22Rv1 (cell line): ENCODE measurements at regions not wholly inside any gene's neighbourhood (a gene's known extent, or its start where the extent isn't known, plus 50 kb on each side); places are given as distances from the start of the nearest gene placed in this dataset.

ENCODE experiments used
- H3K27ac ChIP-seq: fragments of 450-650 bp; 2 replicates; pipeline ENCODE4 v1.5.1; 2017
- ZFX ChIP-seq: fragments of 450-650 bp; IDR thresholded peaks from 2 replicates; pipeline ENCODE4 v1.6.1; 2017; ENCODE audit warnings: antibody characterized with exemption, borderline replicate concordance
- TF ChIP-seq, protein P1 (sequence below): fragments of 450-650 bp; IDR thresholded peaks from 2 replicates; pipeline ENCODE4 v1.5.1; 2017; ENCODE audit warnings: mild to moderate bottlenecking

DNA sequence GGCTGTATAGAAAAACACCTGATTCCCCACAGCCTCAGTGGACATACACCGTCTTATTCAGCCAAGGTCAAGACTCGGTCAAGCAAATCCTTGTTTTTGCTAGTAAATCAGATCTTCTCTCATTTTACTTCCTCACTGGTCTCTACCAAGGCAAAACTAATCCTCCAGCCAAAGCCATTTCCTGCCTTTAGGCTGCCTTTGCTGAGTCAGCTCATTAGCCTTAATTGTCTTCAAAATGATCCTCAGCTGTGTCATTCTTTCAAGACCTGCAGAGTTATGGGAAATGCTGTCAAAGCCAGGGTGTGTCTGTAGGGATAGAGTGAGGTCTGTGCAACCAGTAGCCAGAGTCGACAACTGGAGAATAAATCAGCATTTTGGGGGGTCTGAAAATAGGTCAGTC lies 107.2 kb upstream of the FAM180A start:
- no peak overlapping the region for H3K27ac ChIP-seq

DNA sequence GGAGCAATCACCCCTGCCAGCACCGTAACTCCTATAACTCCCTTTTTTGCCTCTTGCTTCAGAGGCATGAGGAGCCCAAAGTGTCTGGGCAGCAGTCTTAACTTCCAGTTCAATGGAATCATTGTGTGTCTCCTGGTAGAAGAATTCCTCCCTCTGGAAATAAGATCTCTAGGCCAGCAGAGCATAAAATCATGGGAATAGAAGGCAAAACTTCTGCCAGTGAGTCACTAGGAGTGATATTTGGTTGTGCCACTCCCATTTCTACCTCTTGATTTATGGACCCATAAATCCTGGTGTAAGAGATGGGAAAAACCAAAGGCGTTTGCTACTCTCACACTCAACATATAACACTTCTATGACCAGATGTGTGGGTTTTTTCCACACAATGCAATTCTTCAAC lies 104.9 kb upstream of the FAM180A start:
- H3K27ac ChIP-seq, result no peak overlapping the region
- TF ChIP-seq ZFX, result no peak
- TF ChIP-seq, protein P1, sequence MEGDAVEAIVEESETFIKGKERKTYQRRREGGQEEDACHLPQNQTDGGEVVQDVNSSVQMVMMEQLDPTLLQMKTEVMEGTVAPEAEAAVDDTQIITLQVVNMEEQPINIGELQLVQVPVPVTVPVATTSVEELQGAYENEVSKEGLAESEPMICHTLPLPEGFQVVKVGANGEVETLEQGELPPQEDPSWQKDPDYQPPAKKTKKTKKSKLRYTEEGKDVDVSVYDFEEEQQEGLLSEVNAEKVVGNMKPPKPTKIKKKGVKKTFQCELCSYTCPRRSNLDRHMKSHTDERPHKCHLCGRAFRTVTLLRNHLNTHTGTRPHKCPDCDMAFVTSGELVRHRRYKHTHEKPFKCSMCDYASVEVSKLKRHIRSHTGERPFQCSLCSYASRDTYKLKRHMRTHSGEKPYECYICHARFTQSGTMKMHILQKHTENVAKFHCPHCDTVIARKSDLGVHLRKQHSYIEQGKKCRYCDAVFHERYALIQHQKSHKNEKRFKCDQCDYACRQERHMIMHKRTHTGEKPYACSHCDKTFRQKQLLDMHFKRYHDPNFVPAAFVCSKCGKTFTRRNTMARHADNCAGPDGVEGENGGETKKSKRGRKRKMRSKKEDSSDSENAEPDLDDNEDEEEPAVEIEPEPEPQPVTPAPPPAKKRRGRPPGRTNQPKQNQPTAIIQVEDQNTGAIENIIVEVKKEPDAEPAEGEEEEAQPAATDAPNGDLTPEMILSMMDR, result no peak

More for the DNA sequence above, 107.2 kb upstream of the FAM180A start:
- TF ChIP-seq, protein P1, result no peak
- no peak for TF ChIP-seq ZFX

DNA sequence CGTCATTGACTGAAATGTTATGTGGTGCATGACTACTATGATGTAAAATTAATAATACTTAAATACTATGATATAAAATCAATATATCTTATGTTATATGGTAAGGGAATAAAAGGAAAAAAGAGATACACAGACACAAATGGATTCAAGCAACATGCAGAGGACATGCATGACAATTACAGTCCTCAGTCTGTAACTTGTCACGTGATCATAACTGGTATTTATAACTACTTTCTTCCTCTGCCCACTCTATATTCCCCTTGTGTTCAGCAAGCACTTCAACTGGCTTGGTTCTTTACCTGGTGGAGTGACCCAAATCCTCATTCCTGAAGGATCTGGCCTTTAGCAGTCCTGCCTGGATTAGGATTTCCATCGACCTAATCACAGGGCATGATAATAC lies 104.4 kb upstream of the FAM180A start:
- no peak for TF ChIP-seq ZFX
- TF ChIP-seq, protein P1, result no peak
- no peak overlapping the region for H3K27ac ChIP-seq

DNA sequence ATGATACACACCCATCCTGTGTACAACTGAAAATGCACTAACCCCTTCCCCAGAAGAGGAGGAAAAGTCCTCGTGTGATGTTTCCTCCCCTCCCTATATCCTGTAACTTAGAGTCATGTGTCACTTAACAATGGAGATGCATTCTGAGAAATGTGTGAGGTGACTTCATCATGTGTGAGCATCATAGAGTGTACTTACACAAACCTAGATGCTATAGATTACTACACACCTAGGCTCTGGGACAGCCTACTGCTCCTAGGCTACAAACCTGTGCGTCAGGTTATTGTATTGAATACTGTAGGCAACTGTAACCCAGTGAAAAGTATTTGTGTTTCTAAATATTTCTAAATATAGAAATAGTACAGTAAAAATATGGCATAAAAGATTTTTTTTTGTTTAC lies 98.6 kb upstream of the FAM180A start:
- TF ChIP-seq ZFX, result no peak
- TF ChIP-seq, protein P1, result no peak
- no peak overlapping the region for H3K27ac ChIP-seq

DNA sequence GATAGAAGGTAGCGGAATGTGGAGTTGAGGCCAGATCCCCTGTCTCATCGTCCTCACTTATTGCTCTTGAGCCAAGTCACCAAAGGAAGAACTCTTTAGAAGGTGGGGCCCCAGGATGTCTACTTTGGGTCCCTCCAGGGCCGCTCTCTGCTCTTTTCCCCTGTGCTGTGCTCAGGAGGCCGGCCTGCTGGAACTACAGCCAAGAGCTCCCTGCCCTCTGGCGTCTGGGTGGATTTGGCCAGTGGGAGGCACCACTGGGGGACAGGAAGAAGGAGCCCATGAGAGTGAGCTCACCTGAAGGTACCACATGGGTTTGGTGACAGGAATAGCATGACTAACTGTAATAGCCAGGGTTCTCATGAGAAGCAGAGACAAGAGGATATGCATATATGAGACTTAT lies 97.7 kb upstream of the FAM180A start:
- TF ChIP-seq, protein P1, result no peak
- TF ChIP-seq ZFX, result no peak
- no peak overlapping the region for H3K27ac ChIP-seq

DNA sequence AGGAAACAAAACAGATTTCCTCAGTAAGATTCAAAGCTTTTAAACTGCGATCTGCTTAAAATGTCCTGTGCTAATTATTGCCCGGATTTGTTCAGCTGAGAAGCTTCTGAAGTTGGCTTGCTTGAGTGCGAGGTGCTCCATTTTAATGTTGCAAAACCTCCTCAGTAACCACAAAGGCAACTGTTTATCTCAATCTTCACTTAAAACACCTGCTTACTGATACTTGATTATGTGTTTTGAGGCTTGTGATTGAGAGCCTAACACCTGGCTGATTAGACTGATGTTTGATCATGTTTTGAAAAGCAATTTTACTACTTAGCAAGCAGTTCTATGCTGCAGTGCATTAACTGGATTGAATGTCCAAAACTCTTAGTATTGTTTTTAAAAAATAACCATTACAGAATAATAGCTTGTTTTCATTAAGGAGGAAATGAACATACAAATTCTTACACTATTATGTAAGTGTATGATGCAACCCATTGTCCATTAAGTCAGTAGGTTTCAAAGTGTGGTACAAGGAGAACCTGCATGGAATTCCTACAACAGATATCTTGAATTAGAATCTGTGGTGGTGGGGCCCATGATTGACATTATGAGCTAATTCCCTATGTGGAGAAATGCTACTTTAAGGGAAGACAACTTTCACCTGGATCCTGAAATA lies 96.9 kb upstream of the FAM180A start:
- no peak for TF ChIP-seq ZFX
- TF ChIP-seq, protein P1, result no peak
- no peak overlapping the region for H3K27ac ChIP-seq

DNA sequence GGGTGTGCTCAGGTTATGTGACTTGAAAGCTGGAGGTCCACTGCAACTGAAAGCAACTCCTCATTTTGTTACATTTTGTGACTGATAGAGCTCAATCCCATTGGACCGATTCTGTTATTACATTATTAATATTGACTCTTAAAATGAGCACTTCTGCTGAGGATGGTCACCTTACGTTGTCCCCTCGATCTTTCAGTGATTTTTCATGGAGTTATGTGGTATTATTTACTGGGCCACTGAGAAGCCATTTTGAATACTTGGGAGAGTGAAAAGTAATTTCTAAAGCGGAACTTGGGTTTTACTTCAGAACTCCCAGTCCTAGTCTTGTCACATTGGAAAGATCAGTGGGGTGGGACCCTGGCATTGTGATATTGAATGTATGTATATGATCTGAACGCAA lies 96.3 kb upstream of the FAM180A start:
- no peak overlapping the region for H3K27ac ChIP-seq

More for the DNA sequence above, 96.3 kb upstream of the FAM180A start:
- no peak for TF ChIP-seq ZFX
- TF ChIP-seq, protein P1, result no peak
